ENCODE measurements at regions not wholly inside any gene's neighbourhood (a gene's known extent, or its start where the extent isn't known, plus 50 kb on each side); places are given as distances from the start of the nearest gene placed in this dataset.
"Not testable (repeated sequence)": the region's sequence is repeated elsewhere in the genome, so short reads cannot be mapped to it uniquely, and the experiment has no call there.

DNA sequence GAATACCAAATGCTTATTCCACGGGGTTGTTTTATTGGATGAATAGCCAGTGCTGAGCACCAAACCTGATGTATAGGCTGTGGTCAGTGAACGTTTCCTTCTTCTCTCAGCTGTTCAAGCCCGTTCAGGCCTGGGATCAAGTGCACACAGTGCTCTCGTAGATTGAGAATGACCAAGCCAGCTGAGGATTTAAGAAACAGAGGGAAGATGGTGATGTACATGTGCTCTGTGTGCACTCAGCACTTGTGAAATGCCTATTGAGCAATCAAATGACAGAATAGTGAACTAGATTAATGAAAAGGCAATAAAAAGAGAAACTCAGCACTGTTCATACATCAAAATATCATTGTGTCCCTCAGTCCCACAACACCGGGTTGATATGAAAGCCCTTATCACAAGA is 302.5 kb downstream of the BMPER start:
- DNase-seq (ENCODE audit: low spot score): no peak

DNA sequence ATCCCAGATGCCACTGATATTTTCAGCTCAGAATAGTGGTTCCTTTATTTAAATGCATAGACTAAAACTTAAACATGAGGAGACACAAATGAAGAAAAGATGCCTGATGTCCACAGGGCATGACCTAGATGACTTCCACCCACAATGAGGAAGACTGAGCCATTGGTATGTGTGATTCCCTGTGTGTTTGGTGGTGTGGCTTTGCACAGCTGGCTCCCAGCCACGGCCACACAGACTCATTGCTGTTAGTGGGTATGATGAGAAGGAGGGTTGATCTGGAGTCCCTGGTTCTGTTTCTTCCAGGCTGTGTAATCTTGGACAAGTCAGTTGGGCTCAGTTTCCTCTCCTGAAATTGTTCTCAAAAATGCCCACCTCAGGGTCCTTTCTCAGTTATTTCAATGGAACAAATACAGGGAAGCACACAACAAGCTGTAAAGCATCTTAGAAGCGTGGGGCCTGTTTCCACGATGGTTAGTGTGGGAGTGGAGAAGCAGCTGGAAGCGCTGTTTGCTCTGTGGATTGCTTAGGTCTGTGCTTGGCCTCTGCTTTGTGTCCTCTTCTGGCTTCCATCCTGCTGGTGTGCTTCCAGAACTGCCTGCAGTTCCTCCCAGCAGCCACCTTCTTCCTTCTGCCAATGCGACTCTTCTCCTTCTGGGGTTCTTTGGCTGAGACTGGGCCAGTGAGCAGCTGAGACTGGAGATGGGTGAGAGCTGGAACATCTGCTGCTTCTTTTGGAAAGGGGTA is 303.7 kb downstream of the BMPER start:
- DNase-seq (ENCODE audit: low spot score): peak; percentile 58

DNA sequence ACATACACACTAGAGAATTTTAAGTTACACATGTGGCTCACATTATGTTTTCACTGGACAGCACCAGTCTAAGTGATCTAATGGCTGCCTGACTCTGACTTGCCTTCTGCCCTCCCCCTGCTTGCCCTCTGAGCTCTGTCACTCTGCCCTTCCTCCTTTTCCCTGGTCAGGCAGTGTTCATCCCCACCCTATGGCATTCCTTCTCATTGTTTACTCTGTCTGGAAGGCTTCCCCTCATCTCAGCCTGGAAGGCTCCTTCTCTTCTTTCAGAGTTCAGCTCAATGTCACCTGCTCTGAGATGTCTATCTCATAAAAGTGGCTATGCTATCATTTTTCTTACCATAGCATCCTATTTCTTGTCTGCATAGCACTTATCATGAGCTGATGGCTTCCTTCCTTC is 305.7 kb downstream of the BMPER start:
- no peak for DNase-seq (ENCODE audit: low spot score)

DNA sequence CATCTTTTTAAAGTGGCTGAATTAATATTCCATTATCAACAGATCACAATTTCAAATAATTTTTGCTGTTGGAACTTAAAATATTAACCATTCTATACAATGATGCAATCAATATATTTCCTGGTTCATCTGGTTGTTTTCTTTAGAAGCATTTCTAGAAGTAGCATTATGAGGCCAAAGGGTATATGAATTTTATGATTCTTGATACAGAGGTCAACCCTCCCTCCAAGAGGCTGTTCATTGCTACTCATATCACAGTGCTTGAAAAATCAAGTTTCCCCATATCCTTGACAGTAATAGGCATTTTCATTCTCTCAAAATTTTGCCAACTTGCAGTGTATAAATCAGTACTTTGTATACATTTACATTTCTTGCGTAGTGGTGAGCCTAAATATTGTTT is 312.6 kb downstream of the BMPER start:
- no peak for DNase-seq (ENCODE audit: low spot score)

DNA sequence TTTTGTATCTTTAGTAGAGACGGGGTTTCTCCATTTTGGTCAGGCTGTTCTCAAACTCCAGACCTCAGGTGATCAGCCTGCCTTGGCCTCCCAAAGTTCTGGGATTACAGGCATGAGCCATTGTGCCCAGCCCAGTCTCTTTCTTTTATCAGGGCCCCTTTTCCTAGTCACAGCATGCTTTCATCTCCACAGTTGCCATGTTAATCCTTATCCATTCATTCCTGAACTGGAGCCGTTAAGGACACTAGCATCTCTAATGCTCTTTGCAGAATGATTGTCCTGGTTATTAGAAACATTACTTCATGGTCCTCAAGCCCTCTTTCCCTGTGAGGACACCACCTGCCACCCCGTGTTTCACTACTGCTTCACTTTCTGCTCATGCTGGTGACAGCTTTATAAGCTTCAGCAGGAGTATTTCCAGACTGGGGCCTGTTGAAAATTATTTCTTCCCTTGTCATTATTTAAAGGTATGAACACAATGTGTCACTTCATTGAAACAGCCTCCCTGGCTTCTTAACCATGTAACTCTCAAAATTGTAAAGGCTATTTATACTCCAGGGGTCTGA is 313.9 kb downstream of the BMPER start:
- no peak for DNase-seq (ENCODE audit: low spot score)

DNA sequence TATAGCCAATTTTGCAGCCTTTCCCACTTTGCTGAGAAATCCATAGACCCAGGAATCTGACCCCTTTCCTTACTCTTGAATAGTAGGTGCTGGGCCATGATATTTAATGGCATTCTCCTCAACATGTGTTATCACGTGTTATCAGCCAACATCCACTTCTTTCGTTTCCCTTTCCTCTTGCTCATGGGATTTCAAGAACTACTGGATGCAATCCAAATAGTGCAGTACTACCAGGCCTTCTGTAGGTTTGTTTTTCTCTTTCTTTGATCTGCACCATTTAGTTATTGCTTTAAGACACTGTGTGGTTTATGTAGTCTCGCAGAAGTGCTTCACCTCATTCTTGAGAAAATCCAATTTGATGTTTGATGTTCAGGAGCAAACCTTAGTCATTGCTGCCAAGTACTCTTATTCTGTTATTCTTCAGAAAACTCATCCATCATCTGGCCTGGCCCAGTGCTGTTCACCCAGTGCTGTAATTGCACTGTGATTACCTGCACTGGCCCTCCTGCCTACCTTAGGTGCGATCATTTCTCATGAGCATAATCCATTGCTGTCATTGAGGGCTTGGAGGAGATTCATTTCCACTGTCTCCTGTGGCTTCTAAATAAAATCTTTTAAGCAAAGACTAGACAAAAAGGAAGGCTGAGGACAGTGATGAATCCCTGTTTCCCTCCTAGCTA is 315.3 kb downstream of the BMPER start:
- no peak for DNase-seq (ENCODE audit: low spot score)

DNA sequence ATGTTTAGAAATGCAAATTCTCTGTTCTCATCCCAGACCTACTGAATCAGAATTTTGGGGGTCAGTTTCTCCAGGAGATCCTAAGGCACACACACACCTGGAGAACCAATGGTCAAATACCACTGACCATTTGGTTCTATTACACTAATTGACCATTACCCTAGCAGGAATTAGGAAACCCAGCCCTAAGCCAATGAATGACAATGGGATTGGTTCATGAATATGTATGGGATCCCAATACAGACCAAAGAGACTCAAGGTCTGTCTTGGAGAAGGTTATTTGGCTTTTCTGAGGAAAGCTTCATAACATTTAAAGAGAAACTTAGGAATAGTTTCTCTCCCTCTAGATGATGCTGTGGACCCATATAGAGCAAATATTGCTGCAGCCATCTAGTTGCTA is 317.0 kb downstream of the BMPER start:
- DNase-seq (ENCODE audit: low spot score): no peak

DNA sequence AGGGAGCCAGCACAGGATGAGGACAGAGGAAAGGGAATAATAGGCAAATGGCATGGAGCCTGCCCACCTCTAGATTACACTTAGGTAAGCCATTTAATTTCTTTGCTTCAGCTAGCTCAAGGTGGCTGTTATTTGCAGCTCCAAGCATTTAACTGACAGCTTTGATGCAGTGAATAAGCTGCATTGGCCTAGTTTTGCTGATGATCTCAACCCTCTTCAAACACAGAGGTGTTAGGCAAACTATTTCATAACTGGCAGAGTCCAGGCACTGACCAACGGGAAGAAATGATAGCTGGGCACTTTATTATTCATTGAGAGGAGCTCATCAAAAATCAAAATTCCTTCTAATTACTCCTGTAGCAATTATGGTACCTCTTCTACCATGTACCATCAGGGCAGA is 317.4 kb downstream of the BMPER start:
- no peak for DNase-seq (ENCODE audit: low spot score)

DNA sequence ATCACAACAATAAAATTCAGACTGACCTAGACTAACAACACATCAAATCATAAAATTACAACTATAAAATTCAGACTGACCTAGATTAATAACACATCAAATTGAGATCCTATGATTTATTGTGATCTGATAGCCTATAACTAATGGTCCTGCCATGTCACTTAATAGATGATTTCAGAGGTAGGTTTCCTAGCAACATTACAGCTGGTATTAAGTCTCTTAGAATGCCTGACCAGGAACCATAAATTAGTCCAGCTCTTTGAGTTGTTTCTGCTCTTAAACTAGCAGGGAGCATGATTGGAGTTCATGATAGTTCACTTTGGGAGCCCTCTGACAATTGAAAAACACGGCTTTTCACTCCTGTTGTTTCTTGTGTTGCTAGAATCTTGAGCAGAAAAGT is 318.9 kb downstream of the BMPER start:
- no peak for DNase-seq (ENCODE audit: low spot score)

DNA sequence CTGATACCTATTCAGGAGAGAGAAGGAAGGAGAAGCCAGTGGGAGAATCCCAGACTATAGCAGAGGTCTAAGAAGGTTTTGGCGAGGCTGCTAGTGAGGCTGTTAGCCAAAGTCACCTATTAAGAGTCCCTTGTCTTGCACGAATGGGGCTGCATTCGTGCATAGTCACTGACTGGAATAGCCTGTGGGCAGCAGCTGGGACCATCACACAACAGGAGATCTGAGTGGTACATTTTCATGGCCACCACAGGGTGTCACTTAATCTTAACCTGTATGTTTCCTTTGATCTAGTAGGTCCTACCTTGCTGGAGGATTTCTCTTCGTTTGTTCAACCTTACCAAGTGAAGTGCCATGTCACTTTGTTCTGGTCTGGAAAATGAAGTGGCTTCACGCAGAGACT is 319.9 kb downstream of the BMPER start:
- DNase-seq (ENCODE audit: low spot score): no peak

DNA sequence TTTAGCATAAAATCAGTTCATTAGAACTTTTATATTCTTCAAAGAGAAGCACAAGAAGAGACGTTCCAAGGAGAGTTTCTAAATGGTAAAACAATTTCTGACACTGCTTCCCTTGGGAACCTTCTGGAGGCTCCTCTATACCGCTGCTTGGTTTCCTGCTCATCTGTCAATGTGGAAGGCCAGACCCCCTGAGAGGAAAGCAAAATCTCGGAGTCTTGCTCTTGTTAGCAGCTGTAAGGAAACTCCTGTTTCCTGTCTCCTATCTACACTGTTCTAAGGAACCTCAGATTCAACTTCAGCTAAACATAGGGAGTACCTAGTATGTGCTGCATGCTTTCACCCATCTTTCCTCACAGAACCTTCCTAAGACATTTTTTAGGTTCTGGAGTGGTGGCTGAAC is 322.2 kb downstream of the BMPER start:
- no peak for DNase-seq (ENCODE audit: low spot score)

DNA sequence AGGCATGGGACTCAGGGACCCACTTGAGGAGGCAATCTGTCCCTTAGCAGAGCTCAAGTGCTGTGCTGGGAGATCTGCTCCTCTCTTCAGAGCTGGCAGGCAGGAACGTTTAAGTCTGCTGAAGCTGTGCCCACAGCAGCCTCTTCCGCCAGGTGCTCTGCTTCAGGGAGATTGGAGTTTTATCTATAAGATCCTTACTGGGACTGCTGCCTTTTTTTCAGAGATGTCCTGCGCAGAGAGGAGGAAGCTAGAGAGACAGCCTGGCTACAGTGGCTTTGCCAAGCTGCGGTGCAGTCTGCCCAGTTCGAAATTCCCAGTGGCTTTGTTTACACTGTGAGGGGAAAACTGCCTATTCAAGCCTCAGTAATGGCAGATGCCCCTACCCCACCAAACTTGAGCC is 329.8 kb downstream of the BMPER start:
- not testable (repeated sequence) for DNase-seq (ENCODE audit: low spot score)

DNA sequence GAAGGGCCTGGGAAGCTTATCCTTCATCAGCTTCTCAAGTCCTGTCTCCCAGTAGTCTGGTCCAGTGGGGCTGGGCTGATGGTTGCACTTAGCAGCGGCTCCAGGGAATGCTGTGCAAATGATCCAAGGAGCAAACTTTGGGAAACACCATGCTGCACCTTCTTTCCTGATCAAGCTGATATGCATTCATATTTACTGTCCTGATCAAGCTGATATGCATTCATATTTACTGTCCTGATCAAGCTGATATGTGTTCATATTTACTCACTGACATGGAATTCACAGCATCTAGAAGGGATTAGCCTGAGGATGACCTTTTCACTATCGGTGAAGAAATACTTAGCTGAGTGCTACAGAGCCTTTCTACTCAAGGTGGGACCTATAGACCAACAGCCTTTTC is 330.7 kb downstream of the BMPER start:
- DNase-seq (ENCODE audit: low spot score): no peak

DNA sequence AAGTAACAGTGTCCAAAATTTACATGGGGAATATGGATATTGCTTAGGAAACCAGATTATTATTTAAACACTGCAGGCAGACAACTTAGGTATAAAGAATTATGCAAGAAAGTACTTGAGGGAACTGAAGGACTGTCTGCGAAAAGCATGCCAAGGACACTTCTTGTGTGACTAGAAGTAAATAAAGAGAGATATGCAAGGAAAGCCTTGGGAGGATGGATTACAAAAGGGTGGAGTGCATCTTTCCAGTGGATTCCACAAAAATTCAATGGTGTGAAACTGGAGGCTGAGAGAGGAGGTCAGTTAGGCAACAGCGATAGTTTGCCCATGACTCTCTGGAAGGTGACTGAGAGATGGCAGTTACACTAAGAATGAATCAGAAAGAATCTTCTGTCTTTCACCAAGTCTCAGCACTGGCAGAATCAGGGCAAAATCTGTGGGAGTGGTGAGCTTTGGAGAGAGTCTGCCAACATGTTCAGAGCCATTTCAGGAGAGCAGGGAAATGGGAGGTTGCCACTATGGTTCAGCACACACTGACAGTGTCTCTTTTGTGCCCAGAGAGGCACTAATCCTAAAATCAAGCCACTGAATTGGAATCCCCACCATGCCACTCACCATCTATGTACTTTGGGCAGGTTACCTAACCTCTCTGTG is 331.6 kb downstream of the BMPER start:
- DNase-seq (ENCODE audit: low spot score): no peak

DNA sequence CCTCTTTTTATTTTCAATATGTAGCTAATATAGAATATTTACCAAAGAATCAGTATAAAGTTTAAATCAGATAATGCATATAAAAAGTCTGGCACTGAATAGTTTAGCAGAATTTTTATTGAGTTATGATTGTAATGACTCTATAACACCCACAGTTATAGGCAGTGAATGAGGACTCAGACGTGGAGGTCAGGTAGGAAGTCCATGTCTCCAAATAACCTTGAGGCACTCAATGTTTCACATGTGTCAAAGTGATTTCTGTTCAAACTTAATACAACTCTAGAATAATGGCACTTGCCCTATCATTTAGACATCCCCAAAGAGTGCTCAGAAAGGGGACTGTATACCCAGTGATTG is 332.1 kb downstream of the BMPER start:
- DNase-seq (ENCODE audit: low spot score): no peak

DNA sequence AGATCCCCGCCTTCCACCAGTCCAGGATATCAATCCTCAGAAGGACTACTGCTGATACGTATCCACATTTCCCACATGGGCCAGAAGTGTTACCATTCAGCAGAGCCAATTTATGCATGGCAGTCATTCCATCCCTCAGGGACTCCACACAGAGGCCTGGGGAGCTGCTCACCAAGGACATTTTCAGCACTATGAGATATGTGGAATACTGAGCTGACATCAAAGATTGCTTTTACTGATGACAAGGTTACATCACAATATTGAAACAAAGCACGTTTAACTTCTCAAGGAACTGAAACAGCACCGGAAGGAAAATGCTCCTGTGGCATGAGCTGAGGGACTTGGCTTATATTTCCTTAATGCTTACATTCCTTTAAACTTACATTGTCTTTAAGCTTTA is 335.1 kb downstream of the BMPER start:
- no peak for DNase-seq (ENCODE audit: low spot score)

DNA sequence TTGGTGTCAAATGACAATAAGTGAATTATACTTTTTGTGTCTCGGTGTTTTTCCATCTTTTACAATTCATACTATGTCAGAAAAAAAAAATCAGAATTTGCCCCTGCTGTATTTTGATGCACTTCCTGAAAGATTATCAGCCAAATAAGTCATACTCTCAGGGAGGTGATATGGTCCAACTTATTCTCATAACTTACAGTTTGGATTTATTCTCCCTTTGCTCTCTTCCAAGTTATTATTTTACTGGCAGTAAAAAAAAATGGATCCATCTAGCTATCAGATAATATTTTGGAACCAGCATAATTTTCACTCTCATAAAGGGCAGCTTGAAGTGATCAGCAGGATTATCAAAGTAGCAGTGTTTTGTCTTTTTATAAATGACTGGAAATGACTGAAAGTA is 337.1 kb downstream of the BMPER start:
- DNase-seq (ENCODE audit: low spot score): no peak

DNA sequence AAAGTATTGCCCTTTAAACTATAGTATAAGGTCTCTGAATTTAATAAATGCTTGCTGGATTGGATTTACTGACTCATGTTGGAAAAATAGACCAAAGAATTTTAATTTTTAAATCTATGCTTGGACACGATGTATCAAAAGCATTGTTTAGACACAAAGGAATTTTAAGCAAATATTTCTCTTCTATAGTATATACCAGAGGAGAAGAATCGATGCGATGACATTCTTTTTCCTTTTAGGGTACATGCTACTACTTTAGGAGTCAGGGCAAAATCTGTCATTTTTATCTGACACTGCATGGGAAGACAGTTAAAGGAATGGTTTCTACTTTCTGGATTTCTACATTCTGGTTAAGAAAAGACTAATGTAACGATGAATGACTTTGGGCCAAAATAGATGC is 339.9 kb downstream of the BMPER start:
- DNase-seq (ENCODE audit: low spot score): no peak

DNA sequence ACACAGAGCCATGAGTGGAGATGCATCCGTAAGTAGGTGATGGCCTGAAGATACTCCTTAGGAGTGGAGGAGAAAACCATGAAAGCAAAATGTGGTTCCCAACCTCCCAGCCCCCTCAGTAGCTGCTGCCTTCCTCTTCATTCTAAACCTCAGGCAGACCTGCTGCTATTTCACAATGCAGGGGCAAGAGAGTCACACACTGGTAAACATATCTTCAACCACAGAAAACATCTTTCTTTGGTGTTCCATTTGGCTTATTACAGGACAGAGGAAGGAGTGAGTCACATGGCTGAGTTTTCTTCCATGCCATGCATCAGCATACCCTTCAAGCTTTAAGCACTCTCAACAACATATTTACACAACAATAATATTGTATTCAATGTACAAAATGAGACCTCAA is 342.1 kb downstream of the BMPER start:
- peak; percentile 67 for DNase-seq (ENCODE audit: low spot score)

DNA sequence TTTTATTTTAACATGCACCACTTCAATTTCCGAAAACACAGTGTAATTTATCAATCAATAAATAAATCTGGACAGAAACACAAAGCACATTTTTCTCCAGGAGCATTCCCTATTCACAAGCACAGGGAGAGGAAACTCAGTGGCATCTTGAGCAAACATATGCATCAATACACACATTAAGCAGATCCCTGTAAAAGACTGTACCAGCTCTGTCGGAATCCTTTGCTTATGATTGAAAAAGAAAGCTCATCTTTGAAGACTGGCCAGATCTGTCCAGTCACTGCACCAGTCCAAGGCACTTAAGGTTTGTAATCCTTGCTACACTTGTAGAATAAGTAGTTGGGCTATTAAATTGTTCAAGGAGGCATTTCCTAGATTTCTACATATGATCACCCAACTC is 343.9 kb downstream of the BMPER start:
- DNase-seq (ENCODE audit: low spot score): no peak

DNA sequence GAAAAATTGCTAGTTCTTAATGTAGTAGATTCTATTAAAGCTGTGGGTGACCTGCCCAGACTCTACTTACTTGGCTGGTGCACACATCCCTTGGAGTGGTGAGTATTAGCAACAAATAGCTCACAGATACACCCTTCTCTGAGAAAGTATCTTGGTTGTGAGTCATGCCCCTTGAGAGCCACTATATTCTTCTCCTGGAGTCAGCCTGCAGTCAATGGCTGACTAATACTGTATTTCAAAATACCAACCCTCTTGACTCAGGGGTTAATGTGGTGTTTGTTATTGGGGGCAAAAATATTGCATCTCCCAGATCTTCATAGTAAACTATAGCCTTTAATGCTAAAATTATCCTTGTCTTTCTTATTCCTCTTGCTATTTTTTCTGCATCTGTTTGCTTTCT is 354.9 kb downstream of the BMPER start:
- DNase-seq (ENCODE audit: low spot score): peak; percentile 95

DNA sequence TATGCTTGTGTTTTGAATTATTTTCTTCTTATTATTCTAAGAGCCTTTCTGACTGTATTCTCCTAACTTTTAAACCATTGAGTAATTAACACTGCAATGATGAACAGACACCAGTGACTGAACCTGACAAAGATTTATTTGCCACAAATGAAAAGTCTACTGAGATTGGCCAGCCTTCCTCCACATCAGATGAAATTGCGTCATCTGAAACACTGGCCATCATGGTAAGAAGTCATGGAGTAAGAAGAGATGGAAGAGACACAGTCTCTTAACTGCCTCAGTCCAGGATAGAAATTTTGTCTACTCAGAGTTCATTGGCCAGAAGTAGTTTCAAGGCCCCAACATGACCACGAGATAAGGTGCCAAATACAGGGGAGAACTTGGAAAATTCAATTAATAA is 357.8 kb downstream of the BMPER start:
- DNase-seq (ENCODE audit: low spot score): no peak

DNA sequence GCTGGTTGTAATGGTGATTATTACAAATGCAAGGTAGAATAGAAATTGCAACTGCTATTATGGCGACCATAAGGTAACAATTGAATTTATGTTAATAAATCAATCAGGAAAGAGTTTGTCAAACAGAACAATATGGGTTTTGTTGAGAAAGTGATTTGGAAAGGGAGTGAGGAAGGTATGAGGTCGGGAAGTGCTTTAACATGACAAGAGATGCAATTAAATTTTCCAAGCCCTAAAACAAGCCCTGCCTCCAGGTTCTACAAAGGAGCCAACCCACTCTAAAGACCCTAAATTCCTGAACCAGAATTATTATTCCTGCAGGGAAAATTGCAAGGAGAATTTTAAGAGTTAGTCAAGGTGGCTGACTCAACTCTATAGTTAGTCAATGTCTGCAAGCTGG is 363.7 kb downstream of the BMPER start:
- no peak for DNase-seq (ENCODE audit: low spot score)
